GM06990 (cell line): ENCODE measurements at regions not wholly inside any gene's neighbourhood (a gene's known extent, or its start where the extent isn't known, plus 50 kb on each side); places are given as distances from the start of the nearest gene placed in this dataset.

Source experiments
- DNase-seq: peaks from one replicate; pipeline ENCODE4 v3.0.0-alpha.2; 2011; ENCODE audit not compliant: insufficient read length; ENCODE audit errors: extremely low read depth
- H3K27me3 ChIP-seq: replicated peaks from 2 replicates; pipeline ENCODE4 v1.6.0; 2011; ENCODE audit warnings: low read length; ENCODE audit not compliant: control insufficient read depth, insufficient read depth
- H3K36me3 ChIP-seq: 2 replicates; pipeline ENCODE4 v1.5.1; 2011; ENCODE audit warnings: low read length; ENCODE audit not compliant: control insufficient read depth, insufficient read depth
- H3K4me3 ChIP-seq: replicated peaks from 2 replicates; pipeline ENCODE4 v1.5.1; 2011; ENCODE audit warnings: low read depth, mild to moderate bottlenecking, control low read depth, low read length
- CTCF ChIP-seq: IDR thresholded peaks from 2 replicates; pipeline ENCODE4 v1.5.1; 2011; ENCODE audit warnings: low read length, control low read depth, mild to moderate bottlenecking, inconsistent platforms; ENCODE audit not compliant: insufficient read depth, poor library complexity, severe bottlenecking

DNA sequence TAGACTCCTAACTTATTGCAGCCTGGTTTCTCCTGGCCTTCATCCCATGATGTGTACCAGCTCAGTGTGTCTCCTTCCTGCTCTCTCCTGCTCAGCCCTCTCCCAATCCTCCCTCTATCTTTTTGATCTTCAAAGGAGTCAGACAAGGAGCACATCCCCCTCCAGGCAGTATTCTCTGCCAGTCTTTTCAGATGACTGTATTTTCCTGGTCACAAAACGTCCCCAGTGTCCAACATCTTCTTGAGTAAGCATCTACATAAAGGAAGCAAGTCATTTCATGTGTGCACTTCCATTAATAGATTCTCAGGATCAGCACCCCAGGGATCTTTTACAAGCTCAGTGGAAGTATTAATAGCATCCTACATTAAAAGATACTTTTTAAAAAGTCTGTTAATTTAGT is 148.9 kb upstream of the THBS1 start:
- DNase-seq: no peak
- TF ChIP-seq CTCF: no peak
- Histone ChIP-seq H3K36me3 (no peaks in the 10 kb centered on the region), H3K27me3 (no peaks in the 10 kb centered on the region), H3K4me3 (no peak overlapping the region)

GRCh38 chr15:39432912-39433348 is 147.9 kb upstream of the THBS1 start:
- H3K36me3 ChIP-seq: no peaks in the 10 kb centered on the region
- TF ChIP-seq CTCF: no peak
- no peaks in the 10 kb centered on the region for H3K27me3 ChIP-seq
- no peak overlapping the region for H3K4me3 ChIP-seq
- no peak for DNase-seq

- DNase-seq: no peak
- H3K27me3 ChIP-seq: no peaks in the 10 kb centered on the region
- no peak overlapping the region for H3K4me3 ChIP-seq
- no peaks in the 10 kb centered on the region for H3K36me3 ChIP-seq
- TF ChIP-seq CTCF: no peak
Observed at GRCh38 chr15:39433376-39433775, 147.5 kb upstream of the THBS1 start.

DNA sequence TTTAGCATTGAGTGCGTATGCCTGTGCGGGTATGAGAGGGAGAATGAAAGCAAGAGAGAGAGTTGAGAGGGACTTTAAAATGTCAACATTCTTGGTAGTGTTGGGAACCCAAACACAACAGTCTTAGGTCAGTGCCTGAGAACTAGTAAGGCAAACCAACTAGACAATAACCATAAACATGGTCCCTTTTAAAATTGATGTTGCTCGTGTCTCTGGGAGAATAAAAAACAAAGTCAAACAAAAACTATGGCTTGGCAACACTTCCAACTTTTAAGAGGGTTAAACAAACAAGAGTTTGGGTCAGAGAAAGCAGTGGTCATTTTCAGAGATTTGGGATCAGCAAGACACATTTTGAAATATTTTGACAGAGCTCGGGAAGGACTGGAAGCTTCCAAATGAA is 146.7 kb upstream of the THBS1 start:
- no peak for TF ChIP-seq CTCF
- no peaks in the 10 kb centered on the region for H3K36me3 ChIP-seq
- H3K27me3 ChIP-seq: no peaks in the 10 kb centered on the region
- DNase-seq: no peak
- H3K4me3 ChIP-seq: no peak overlapping the region

DNA sequence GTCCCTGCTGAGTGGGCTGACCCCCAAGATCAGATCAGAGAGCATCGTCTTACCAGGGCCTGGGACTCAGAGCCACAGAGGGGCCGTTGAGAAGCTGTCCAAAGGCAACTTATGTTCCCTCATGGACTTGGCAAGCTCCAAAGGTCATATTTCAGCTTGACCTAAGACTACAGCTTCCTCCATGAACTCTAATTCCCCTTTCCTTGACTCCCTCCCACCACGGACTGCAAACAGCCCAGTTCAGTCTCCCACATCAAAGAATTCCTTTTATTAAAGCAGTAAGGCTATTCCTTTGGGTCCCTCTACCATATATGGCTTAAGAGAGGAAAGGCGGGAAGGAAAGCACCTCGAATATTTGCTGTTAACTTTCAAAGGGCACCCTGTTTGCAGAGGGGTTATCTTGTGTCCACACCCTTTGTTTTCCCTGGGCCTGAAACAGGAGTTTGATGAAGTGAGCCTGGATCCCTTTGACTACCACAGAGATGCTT is 146.1 kb upstream of the THBS1 start:
- H3K4me3 ChIP-seq: no peak overlapping the region
- no peak for DNase-seq
- H3K36me3 ChIP-seq: no peaks in the 10 kb centered on the region
- no peak for TF ChIP-seq CTCF
- no peaks in the 10 kb centered on the region for H3K27me3 ChIP-seq

DNA sequence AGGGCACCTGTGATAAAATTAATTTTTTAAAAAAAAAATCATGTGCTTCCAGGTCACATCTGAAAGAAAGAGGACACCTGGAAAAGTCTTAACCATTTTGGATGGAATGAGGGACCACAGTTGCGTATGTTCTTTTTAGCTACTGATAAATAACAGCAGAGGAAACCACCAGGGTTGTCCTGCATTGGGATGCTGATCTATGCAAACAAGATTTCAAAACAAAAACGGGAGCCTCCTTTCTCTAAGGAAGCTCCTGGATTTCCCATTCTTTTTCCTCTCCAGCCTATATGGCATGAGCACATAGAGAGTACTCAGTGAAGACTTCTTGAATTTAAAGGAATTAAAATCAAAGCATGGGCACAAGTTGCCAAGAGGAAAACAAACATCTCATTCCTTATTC is 145.6 kb upstream of the THBS1 start:
- Histone ChIP-seq H3K27me3 (no peaks in the 10 kb centered on the region), H3K4me3 (no peak overlapping the region), H3K36me3 (no peaks in the 10 kb centered on the region)
- TF ChIP-seq CTCF: no peak
- no peak for DNase-seq
